SU-DHL-6 (cell line): ENCODE measurements at regions not wholly inside any gene's neighbourhood (a gene's known extent, or its start where the extent isn't known, plus 50 kb on each side); places are given as distances from the start of the nearest gene placed in this dataset.
"Not testable (repeated sequence)": the region's sequence is repeated elsewhere in the genome, so short reads cannot be mapped to it uniquely, and the experiment has no call there.

Experiments used
- H2AFZ ChIP-seq: fragments of 200-600 bp; sonication (generic); 2 replicates; pipeline ENCODE4 v1.6.1; 2014; ENCODE audit warnings: low read depth, mild to moderate bottlenecking, moderate library complexity, mixed read lengths, antibody characterized with exemption, low read length; ENCODE audit not compliant: severe bottlenecking
- H3F3A ChIP-seq: fragments of 200-600 bp; shearing (Covaris generic); 2 replicates; pipeline ENCODE4 v1.6.0; 2016; ENCODE audit warnings: antibody characterized with exemption, mild to moderate bottlenecking; ENCODE audit not compliant: insufficient read depth
- H3K27ac ChIP-seq: fragments of 200-600 bp; sonication (generic); 2 replicates; pipeline ENCODE4 v1.5.1; 2016; ENCODE audit warnings: low read depth, mild to moderate bottlenecking, low read length, moderate library complexity, mixed read lengths
- H3K27me3 ChIP-seq: fragments of 200-600 bp; sonication (generic), shearing (Covaris generic); 2 replicates; pipeline ENCODE4 v1.6.0; 2014; ENCODE audit warnings: mild to moderate bottlenecking, low read length
- H3K36me3 ChIP-seq: fragments of 200-600 bp; sonication (generic); 2 replicates; pipeline ENCODE4 v1.6.1; 2014; ENCODE audit warnings: mild to moderate bottlenecking, low read length, mixed read lengths
- H3K4me2 ChIP-seq: fragments of 300-600, 200-600 bp; shearing (Covaris generic), sonication (generic); 2 replicates; pipeline ENCODE4 v1.6.0; 2014; ENCODE audit warnings: low read length, low read depth, mild to moderate bottlenecking; ENCODE audit not compliant: poor library complexity, severe bottlenecking
- H3K4me3 ChIP-seq: fragments of 200-600 bp; sonication (generic); 2 replicates; pipeline ENCODE4 v1.5.1; 2014; ENCODE audit warnings: antibody characterized with exemption, low read length, mild to moderate bottlenecking, mixed read lengths; ENCODE audit not compliant: insufficient read depth, poor library complexity, severe bottlenecking
- H3K79me2 ChIP-seq: fragments of 200-600 bp; sonication (generic); 2 replicates; pipeline ENCODE4 v1.6.1; 2014; ENCODE audit warnings: mild to moderate bottlenecking, low read length, moderate library complexity; ENCODE audit not compliant: insufficient read depth
- H3K9ac ChIP-seq: fragments of 200-600 bp; sonication (generic); 2 replicates; pipeline ENCODE4 v1.7.0; 2014; ENCODE audit warnings: mild to moderate bottlenecking, low read length
- H3K9me2 ChIP-seq: fragments of 200-600 bp; sonication (generic); replicated peaks from 2 replicates; pipeline ENCODE4 v1.6.1; 2014; ENCODE audit warnings: low read length; ENCODE audit not compliant: insufficient read depth
- H3K9me3 ChIP-seq: fragments of 200-600 bp; sonication (generic); 2 replicates; pipeline ENCODE4 v1.6.1; 2014; ENCODE audit warnings: low read length, mixed read lengths; ENCODE audit not compliant: insufficient read depth
- H4K20me1 ChIP-seq: fragments of 200-600 bp; sonication (generic); 2 replicates; pipeline ENCODE4 v1.6.1; 2014; ENCODE audit warnings: low read depth, mild to moderate bottlenecking, antibody characterized with exemption, low read length, moderate library complexity, mixed read lengths
- EZH2phosphoT487 ChIP-seq: fragments of 200-600 bp; sonication (generic), shearing (Covaris generic); conservative IDR thresholded peaks from 2 replicates; pipeline ENCODE4 v1.6.1; 2018; ENCODE audit warnings: mild to moderate bottlenecking, antibody characterized with exemption, low read length, moderate library complexity, mixed read lengths
- TF ChIP-seq, protein P1 (sequence below): fragments of 200-600 bp; sonication (generic); IDR thresholded peaks from one replicate; pipeline ENCODE4 v1.5.1; 2017; ENCODE audit warnings: antibody characterized with exemption, mild to moderate bottlenecking, low read length, moderate library complexity; ENCODE audit not compliant: insufficient read depth, poor library complexity, severe bottlenecking

DNA sequence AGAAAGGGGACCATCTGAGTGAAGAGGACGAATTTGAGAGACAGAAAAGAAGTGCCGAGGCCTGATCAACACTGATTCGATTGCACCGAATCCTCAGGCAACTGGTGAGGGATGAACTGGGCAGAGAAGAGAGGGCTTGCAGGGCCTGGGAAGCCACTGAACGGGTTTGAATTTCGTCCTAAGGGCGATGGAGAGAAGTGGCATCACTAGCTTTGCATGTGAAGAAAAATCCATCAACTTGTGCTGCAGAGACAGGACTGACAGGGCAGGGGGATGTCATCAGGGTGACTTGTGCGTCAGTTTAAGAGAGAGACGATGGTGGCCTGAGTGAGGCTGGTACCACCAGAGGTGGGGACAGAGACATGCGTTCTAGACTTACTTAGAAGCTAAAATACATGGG lies 73.7 kb upstream of the SLC22A23 start:
- Histone ChIP-seq H3K4me3 (no peak overlapping the region), H4K20me1 (no peaks in the 10 kb centered on the region), H3K9me3 (no peaks in the 10 kb centered on the region), H3F3A (no peaks in the 10 kb centered on the region), H3K9me2 (no peaks in the 10 kb centered on the region), H3K27ac (no peak overlapping the region), H3K9ac (no peak overlapping the region), H3K27me3 (no peaks in the 10 kb centered on the region), H3K4me2 (no peak overlapping the region), H3K36me3 (no peaks in the 10 kb centered on the region), H2AFZ (no peak overlapping the region), H3K79me2 (no peaks in the 10 kb centered on the region)
- TF ChIP-seq, protein P1, sequence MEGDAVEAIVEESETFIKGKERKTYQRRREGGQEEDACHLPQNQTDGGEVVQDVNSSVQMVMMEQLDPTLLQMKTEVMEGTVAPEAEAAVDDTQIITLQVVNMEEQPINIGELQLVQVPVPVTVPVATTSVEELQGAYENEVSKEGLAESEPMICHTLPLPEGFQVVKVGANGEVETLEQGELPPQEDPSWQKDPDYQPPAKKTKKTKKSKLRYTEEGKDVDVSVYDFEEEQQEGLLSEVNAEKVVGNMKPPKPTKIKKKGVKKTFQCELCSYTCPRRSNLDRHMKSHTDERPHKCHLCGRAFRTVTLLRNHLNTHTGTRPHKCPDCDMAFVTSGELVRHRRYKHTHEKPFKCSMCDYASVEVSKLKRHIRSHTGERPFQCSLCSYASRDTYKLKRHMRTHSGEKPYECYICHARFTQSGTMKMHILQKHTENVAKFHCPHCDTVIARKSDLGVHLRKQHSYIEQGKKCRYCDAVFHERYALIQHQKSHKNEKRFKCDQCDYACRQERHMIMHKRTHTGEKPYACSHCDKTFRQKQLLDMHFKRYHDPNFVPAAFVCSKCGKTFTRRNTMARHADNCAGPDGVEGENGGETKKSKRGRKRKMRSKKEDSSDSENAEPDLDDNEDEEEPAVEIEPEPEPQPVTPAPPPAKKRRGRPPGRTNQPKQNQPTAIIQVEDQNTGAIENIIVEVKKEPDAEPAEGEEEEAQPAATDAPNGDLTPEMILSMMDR, result no peak
- TF ChIP-seq EZH2phosphoT487, result no peak

DNA sequence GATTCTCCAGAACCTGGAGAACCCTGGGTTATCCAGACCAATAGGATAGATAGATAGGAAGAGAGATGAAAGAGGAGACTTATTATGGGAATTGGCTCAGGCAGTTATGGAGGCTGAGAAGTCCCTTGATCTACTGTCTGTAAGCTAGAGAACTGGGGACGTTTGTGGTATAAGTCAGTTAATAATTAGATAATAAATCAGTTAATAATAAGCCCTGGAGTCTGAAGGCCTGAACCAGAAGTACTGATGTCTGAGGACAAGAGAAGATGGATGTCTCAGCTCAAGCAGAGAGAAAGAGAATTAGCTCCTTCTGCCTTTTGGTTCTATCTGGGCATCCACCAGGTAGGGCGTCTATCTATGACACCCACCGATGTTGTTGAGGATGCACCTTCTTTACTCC lies 72.9 kb upstream of the SLC22A23 start:
- no peak overlapping the region for H3K27ac ChIP-seq
- no peak overlapping the region for H3K4me3 ChIP-seq
- H3K9me2 ChIP-seq, result no peaks in the 10 kb centered on the region
- no peak overlapping the region for H3K4me2 ChIP-seq
- no peak for TF ChIP-seq EZH2phosphoT487
- TF ChIP-seq, protein P1, result no peak
- H3K79me2 ChIP-seq, result no peaks in the 10 kb centered on the region
- no peaks in the 10 kb centered on the region for H3K36me3 ChIP-seq
- no peaks in the 10 kb centered on the region for H4K20me1 ChIP-seq
- no peak overlapping the region for H2AFZ ChIP-seq
- no peaks in the 10 kb centered on the region for H3F3A ChIP-seq
- no peaks in the 10 kb centered on the region for H3K9me3 ChIP-seq
- H3K27me3 ChIP-seq, result no peaks in the 10 kb centered on the region
- no peak overlapping the region for H3K9ac ChIP-seq

DNA sequence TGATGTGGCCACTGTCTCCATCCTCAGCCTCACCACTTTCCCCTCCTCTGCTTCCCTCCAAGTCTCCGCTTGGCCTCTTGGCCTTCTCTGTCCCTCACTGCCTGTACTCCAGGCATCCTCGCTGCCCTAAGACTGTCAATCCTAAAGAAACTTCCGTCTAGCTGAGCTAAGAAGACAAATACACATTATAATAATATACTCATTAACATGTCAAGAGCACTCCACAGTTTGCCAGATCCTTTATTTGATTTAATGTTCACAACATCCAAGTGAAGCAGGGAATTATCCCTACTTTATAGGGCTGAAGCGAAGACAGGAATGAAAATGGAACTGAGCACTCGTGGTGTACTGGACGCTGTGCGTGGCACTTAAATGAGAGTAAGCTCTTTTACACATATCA lies 72.4 kb upstream of the SLC22A23 start:
- H3K79me2 ChIP-seq, result no peaks in the 10 kb centered on the region
- H4K20me1 ChIP-seq, result no peaks in the 10 kb centered on the region
- TF ChIP-seq EZH2phosphoT487, result no peak
- TF ChIP-seq, protein P1, result no peak

DNA sequence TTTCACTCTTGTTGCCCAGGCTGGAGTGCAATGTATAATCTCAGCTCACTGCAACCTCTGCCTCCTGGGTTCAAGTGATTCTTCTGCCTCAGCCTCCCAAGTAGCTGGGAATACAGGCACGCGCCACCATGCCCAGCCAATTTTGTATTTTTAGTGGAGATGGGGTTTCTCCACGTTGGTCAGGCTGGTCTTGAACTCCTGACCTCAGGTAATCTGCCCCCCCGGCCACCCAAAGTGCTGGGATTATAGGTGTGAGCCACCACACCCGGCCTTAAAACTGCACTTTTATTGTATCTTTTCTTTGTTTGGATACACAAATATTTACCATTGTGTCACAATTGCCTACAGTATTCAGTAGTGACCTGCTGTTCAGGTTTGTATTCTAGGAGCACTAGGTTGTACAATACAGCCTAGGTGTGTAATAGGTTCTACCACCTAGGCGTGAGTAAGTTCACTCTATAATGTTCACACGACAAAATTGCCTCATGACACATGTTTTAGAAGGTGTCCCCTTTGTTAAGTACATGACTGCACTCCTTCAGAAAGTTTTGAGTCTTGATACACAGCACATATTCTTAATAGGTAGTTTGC lies 71.3 kb upstream of the SLC22A23 start:
- not testable (repeated sequence) for H3K4me3 ChIP-seq, H3F3A ChIP-seq, H3K9ac ChIP-seq, H3K4me2 ChIP-seq, H3K9me2 ChIP-seq, H3K36me3 ChIP-seq, H3K9me3 ChIP-seq, H2AFZ ChIP-seq, H3K79me2 ChIP-seq, H3K27ac ChIP-seq, H3K27me3 ChIP-seq, H4K20me1 ChIP-seq

More for the DNA sequence above, 72.4 kb upstream of the SLC22A23 start:
- Histone ChIP-seq H3K4me3 (no peak overlapping the region), H2AFZ (no peak overlapping the region), H3K9ac (no peak overlapping the region), H3K36me3 (no peaks in the 10 kb centered on the region), H3K27ac (no peak overlapping the region), H3K4me2 (no peak overlapping the region), H3F3A (no peaks in the 10 kb centered on the region), H3K9me2 (no peaks in the 10 kb centered on the region), H3K9me3 (no peaks in the 10 kb centered on the region), H3K27me3 (no peaks in the 10 kb centered on the region)
